GM12878 (cell line): ENCODE measurements at regions not wholly inside any gene's neighbourhood (a gene's known extent, or its start where the extent isn't known, plus 50 kb on each side); places are given as distances from the start of the nearest gene placed in this dataset.

Experiments used
- EP300 ChIP-seq, 2 experiments: fragments of 150-350 bp in 1 of 2; IDR thresholded peaks; 2 replicates each; pipeline ENCODE4 v1.6.1; 2011 to 2012; ENCODE audit warnings: low read depth in 2 of 2, low read length in 2 of 2, borderline replicate concordance in 1 of 2, improper control_type of control experiment in 1 of 2, inconsistent platforms in 1 of 2; ENCODE audit not compliant: control insufficient read depth in 1 of 2
- EZH2 ChIP-seq: IDR thresholded peaks from 2 replicates; pipeline ENCODE4 v1.6.1; 2012; ENCODE audit warnings: low read depth, mild to moderate bottlenecking, control low read depth, inconsistent platforms, low read length, borderline replicate concordance; ENCODE audit not compliant: control insufficient read depth
- NRF1 ChIP-seq: conservative IDR thresholded peaks from 2 replicates; pipeline ENCODE4 v1.6.1; 2011; ENCODE audit warnings: mild to moderate bottlenecking, low read depth, low read length, improper control_type of control experiment
- RAD21 ChIP-seq: IDR thresholded peaks from 2 replicates; pipeline ENCODE4 v1.6.1; 2011; ENCODE audit warnings: mild to moderate bottlenecking, low read depth, low read length, moderate library complexity; ENCODE audit not compliant: insufficient read depth
- RCOR1 ChIP-seq: conservative IDR thresholded peaks from 2 replicates; pipeline ENCODE4 v1.6.1; 2012; ENCODE audit warnings: low read depth, low read length, improper control_type of control experiment
- RFX5 ChIP-seq: IDR thresholded peaks from 2 replicates; pipeline ENCODE4 v1.6.1; 2011; ENCODE audit warnings: low read depth, low read length, improper control_type of control experiment
- SMC3 ChIP-seq: IDR thresholded peaks from 2 replicates; pipeline ENCODE4 v1.6.1; 2011; ENCODE audit warnings: low read length, improper control_type of control experiment, borderline replicate concordance
- SREBF2 ChIP-seq: IDR thresholded peaks from 2 replicates; pipeline ENCODE4 v1.6.1; 2012; ENCODE audit warnings: mild to moderate bottlenecking, low read length
- SRF ChIP-seq, 2 experiments: IDR thresholded peaks; 2 replicates each; pipeline ENCODE4 v1.6.1; 2011; ENCODE audit warnings: low read depth in 2 of 2, low read length in 2 of 2, mild to moderate bottlenecking in 1 of 2, moderate library complexity in 1 of 2
- ZNF274 ChIP-seq: IDR thresholded peaks from one replicate; pipeline ENCODE4 v1.8.0; 2011; ENCODE audit not compliant: insufficient read length, insufficient read depth
- TF ChIP-seq, protein P1 (sequence below), 3 experiments: IDR thresholded peaks in 2 of 3; conservative IDR thresholded peaks in 1 of 3; 2 replicates each; pipeline ENCODE4 v1.5.1; 2011; ENCODE audit warnings: low read depth in 3 of 3, low read length in 3 of 3, mild to moderate bottlenecking in 3 of 3, control low read depth in 2 of 3, moderate library complexity in 2 of 3, inconsistent platforms in 1 of 3, mixed read lengths in 1 of 3; ENCODE audit not compliant: control insufficient read depth in 2 of 3, insufficient read depth in 1 of 3; ENCODE audit errors: extremely low read depth in 1 of 3
- TF ChIP-seq, protein P2 (sequence below): IDR thresholded peaks from 2 replicates; pipeline ENCODE4 v1.6.1; 2012; ENCODE audit warnings: low read depth, low read length, improper control_type of control experiment
- TF ChIP-seq, protein P3 (sequence below): fragments of 450-650 bp; IDR thresholded peaks from 2 replicates; pipeline ENCODE4 v1.6.1; 2016; ENCODE audit warnings: mild to moderate bottlenecking, moderate library complexity, borderline replicate concordance

DNA sequence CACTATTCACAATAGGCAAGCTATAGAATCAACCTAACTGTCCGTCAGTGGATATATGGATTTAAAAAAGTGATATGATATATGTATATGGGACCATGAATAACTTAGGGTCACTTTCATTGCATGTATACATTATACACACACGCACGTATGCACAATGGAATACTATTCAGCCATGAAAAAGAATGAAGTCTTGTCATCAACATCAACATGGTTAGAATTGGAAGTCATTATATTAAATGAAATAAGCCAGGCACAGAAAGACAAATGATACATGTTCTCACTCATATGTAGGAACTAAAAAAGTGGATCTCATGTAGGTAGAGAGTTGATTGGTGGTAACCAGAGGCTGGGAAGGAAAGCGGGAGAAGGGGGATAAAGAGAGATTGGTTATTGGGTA, 234.3 kb downstream of the VRK1 start:
- TF ChIP-seq, protein P1, sequence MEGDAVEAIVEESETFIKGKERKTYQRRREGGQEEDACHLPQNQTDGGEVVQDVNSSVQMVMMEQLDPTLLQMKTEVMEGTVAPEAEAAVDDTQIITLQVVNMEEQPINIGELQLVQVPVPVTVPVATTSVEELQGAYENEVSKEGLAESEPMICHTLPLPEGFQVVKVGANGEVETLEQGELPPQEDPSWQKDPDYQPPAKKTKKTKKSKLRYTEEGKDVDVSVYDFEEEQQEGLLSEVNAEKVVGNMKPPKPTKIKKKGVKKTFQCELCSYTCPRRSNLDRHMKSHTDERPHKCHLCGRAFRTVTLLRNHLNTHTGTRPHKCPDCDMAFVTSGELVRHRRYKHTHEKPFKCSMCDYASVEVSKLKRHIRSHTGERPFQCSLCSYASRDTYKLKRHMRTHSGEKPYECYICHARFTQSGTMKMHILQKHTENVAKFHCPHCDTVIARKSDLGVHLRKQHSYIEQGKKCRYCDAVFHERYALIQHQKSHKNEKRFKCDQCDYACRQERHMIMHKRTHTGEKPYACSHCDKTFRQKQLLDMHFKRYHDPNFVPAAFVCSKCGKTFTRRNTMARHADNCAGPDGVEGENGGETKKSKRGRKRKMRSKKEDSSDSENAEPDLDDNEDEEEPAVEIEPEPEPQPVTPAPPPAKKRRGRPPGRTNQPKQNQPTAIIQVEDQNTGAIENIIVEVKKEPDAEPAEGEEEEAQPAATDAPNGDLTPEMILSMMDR (IDR thresholded peaks at IDR 0.05 in 2 of 3, conservative IDR thresholded peaks at IDR 0.05 in 1 of 3; ENCODE audit: control insufficient read depth in 2 of 3, extremely low read depth in 1 of 3, insufficient read depth in 1 of 3, low read depth in 3 of 3, low read length in 3 of 3) = no peak
- TF ChIP-seq, protein P2, sequence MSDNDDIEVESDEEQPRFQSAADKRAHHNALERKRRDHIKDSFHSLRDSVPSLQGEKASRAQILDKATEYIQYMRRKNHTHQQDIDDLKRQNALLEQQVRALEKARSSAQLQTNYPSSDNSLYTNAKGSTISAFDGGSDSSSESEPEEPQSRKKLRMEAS = no peak
- TF ChIP-seq SREBF2 = no peak
- TF ChIP-seq EZH2 = no peak
- no peak for TF ChIP-seq RAD21
- no peak for TF ChIP-seq SRF (IDR thresholded peaks at IDR 0.05; ENCODE audit: low read depth in 2 of 2, low read length in 2 of 2)
- TF ChIP-seq SMC3 = no peak
- TF ChIP-seq NRF1 = no peak
- TF ChIP-seq RCOR1 = no peak
- no peak for TF ChIP-seq RFX5
- TF ChIP-seq, protein P3, sequence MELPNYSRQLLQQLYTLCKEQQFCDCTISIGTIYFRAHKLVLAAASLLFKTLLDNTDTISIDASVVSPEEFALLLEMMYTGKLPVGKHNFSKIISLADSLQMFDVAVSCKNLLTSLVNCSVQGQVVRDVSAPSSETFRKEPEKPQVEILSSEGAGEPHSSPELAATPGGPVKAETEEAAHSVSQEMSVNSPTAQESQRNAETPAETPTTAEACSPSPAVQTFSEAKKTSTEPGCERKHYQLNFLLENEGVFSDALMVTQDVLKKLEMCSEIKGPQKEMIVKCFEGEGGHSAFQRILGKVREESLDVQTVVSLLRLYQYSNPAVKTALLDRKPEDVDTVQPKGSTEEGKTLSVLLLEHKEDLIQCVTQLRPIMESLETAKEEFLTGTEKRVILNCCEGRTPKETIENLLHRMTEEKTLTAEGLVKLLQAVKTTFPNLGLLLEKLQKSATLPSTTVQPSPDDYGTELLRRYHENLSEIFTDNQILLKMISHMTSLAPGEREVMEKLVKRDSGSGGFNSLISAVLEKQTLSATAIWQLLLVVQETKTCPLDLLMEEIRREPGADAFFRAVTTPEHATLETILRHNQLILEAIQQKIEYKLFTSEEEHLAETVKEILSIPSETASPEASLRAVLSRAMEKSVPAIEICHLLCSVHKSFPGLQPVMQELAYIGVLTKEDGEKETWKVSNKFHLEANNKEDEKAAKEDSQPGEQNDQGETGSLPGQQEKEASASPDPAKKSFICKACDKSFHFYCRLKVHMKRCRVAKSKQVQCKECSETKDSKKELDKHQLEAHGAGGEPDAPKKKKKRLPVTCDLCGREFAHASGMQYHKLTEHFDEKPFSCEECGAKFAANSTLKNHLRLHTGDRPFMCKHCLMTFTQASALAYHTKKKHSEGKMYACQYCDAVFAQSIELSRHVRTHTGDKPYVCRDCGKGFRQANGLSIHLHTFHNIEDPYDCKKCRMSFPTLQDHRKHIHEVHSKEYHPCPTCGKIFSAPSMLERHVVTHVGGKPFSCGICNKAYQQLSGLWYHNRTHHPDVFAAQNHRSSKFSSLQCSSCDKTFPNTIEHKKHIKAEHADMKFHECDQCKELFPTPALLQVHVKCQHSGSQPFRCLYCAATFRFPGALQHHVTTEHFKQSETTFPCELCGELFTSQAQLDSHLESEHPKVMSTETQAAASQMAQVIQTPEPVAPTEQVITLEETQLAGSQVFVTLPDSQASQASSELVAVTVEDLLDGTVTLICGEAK = no peak
- TF ChIP-seq ZNF274 = no peak
- TF ChIP-seq EP300 (IDR thresholded peaks at IDR 0.05; ENCODE audit: borderline replicate concordance in 1 of 2, control insufficient read depth in 1 of 2, low read depth in 2 of 2, low read length in 2 of 2) = no peak
